Thyroid gland (tissue), 4 donors: ENCODE measurements at regions not wholly inside any gene's neighbourhood (a gene's known extent, or its start where the extent isn't known, plus 50 kb on each side); places are given as distances from the start of the nearest gene placed in this dataset.

Experiments
- CTCF ChIP-seq, 6 experiments: fragments of 200-600 bp in 3 of 6; fragments of 450-650 bp in 3 of 6; sonication (generic) in 3 of 6; IDR thresholded peaks; one replicate each; pipeline ENCODE4 v1.5.1; 2016 to 2019; ENCODE audit warnings: antibody characterized with exemption in 6 of 6, mild to moderate bottlenecking in 2 of 6, inconsistent platforms in 1 of 6, moderate library complexity in 1 of 6
- POLR2A ChIP-seq, 2 donors: fragments of 450-650 bp; IDR thresholded peaks; one replicate each; pipeline ENCODE4 v1.6.1; 2017; ENCODE audit warnings: antibody characterized with exemption in 2 of 2, mild to moderate bottlenecking in 2 of 2, moderate library complexity in 1 of 2

DNA sequence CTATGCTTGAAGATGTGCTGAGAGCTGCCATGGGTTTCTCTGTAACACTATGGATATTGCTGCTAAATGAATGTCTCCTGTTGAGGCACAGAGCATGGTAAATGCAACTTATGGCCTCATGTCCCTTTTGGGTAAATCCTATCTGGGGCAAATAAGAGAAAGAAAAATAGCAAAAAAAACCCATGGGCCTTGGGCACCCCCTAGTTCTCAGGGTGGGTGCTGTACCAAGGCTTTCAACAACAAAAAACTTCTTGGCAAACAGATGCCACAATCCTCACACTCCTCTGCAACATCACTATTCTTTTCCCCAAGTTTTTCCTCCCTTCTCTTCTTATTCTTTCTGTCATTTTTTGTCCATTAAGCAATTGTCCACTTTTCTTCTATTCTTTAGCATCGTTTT lies 340.1 kb upstream of the ROBO2 start:
- TF ChIP-seq CTCF (IDR thresholded peaks at IDR 0.05) (no peak), POLR2A (IDR thresholded peaks at IDR 0.05) (no peak)
